HFFc6 (cell line): ENCODE measurements at regions not wholly inside any gene's neighbourhood (a gene's known extent, or its start where the extent isn't known, plus 50 kb on each side); places are given as distances from the start of the nearest gene placed in this dataset.

ENCODE experiments used
- DNase-seq: peaks from one replicate; pipeline ENCODE4 v3.0.0-alpha.2; 2018
- H3K27ac Mint-ChIP-seq: 2 replicates; pipeline ENCODE4 v1.8.0; 2020; ENCODE audit warnings: mild to moderate bottlenecking, mixed read lengths
- H3K27me3 Mint-ChIP-seq: 2 replicates; pipeline ENCODE4 v1.8.0; 2021; ENCODE audit warnings: mild to moderate bottlenecking, moderate library complexity, mixed read lengths; ENCODE audit not compliant: insufficient read depth
- H3K36me3 Mint-ChIP-seq: 2 replicates; pipeline ENCODE4 v1.8.0; 2021; ENCODE audit warnings: low read depth, mixed read lengths
- H3K4me1 Mint-ChIP-seq: 2 replicates; pipeline ENCODE4 v1.8.0; 2020; ENCODE audit warnings: low read depth, mixed read lengths
- H3K4me3 Mint-ChIP-seq: 2 replicates; pipeline ENCODE4 v1.8.0; 2020; ENCODE audit warnings: mild to moderate bottlenecking, moderate library complexity, mixed read lengths
- H3K9me3 Mint-ChIP-seq: 2 replicates; pipeline ENCODE4 v1.8.0; 2020; ENCODE audit warnings: mild to moderate bottlenecking, mixed read lengths
- TF ChIP-seq, protein P1 (sequence below): fragments of 200-600 bp; sonication (generic); IDR thresholded peaks from 2 replicates; pipeline ENCODE4 v1.5.0; 2021; ENCODE audit warnings: antibody characterized with exemption, mild to moderate bottlenecking

DNA sequence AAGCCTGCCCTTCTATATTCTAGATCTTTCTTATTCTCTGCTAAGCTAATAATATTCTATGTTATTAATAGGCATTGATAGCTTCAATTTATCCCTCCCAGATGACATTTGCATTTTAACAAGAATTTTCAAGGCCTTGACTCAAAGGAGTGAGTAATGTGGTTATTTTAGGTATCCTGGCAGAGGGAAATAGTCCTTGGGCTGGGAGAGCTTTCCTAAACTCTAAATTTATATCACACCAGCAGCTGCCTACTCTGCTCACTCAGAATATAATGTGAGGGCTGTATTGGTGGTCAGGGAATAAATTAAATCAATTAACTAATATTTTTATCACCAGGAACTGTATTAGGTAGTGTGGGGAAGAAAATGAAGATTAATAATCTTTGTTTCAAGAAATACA is 74.8 kb upstream of the ADAM23 start:
- H3K36me3 Mint-ChIP-seq, result no peaks in the 10 kb centered on the region
- TF ChIP-seq, protein P1, sequence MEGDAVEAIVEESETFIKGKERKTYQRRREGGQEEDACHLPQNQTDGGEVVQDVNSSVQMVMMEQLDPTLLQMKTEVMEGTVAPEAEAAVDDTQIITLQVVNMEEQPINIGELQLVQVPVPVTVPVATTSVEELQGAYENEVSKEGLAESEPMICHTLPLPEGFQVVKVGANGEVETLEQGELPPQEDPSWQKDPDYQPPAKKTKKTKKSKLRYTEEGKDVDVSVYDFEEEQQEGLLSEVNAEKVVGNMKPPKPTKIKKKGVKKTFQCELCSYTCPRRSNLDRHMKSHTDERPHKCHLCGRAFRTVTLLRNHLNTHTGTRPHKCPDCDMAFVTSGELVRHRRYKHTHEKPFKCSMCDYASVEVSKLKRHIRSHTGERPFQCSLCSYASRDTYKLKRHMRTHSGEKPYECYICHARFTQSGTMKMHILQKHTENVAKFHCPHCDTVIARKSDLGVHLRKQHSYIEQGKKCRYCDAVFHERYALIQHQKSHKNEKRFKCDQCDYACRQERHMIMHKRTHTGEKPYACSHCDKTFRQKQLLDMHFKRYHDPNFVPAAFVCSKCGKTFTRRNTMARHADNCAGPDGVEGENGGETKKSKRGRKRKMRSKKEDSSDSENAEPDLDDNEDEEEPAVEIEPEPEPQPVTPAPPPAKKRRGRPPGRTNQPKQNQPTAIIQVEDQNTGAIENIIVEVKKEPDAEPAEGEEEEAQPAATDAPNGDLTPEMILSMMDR, result no peak
- no peak for DNase-seq

DNA sequence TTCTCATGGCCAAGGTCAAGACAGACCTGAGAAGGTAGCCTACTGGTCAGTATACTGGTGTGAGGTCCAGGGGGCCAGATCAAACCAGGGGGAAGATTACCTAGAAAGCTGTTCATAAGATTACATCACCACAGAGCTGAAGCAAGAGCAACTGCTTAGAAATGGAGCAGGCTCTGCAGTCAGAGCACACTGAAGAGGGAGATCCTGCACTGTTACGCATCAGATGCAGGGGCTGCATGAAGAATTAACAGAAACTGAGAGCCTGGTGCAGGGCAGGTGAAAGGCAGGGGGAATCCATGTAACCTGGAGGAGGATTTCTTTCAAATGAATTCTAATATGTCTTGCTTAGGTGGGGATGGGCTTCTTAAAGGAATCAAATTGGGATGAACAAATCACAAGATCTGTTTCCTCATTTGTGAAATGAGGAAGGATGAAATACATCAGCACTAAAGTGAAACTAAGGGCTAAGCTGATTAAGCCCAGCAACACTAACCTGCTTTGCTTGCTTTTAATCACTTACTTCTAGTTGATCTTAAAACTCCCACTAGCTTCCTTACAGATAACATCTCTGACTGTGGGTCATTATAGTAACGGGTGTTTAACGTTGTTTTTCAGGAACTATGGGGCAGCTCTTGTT is 74.3 kb upstream of the ADAM23 start:
- H3K36me3 Mint-ChIP-seq, result no peaks in the 10 kb centered on the region

More for the DNA sequence above, 74.8 kb upstream of the ADAM23 start:
- no peak overlapping the region for H3K4me3 Mint-ChIP-seq
- no peak overlapping the region for H3K27ac Mint-ChIP-seq
- peaks cover 2% of the 10 kb centered on the region; the same call in 1 of the 2 replicates for H3K27me3 Mint-ChIP-seq
- peaks cover 12% of the 10 kb centered on the region for H3K9me3 Mint-ChIP-seq
- no peaks in the 10 kb centered on the region for H3K4me1 Mint-ChIP-seq

GRCh38 chr2:206375956-206376355 is 67.4 kb upstream of the ADAM23 start:
- Mint-ChIP-seq H3K4me1 (no peaks in the 10 kb centered on the region), H3K9me3 (peaks cover 37% of the 10 kb centered on the region), H3K27ac (no peak overlapping the region)

More for the DNA sequence above, 74.3 kb upstream of the ADAM23 start:
- Mint-ChIP-seq H3K27ac (no peak overlapping the region), H3K27me3 (peaks cover 2% of the 10 kb centered on the region; the same call in 1 of the 2 replicates), H3K9me3 (peaks cover 14% of the 10 kb centered on the region), H3K4me1 (no peaks in the 10 kb centered on the region), H3K4me3 (no peak overlapping the region)
- TF ChIP-seq, protein P1, result no peak
- DNase-seq, result no peak

DNA sequence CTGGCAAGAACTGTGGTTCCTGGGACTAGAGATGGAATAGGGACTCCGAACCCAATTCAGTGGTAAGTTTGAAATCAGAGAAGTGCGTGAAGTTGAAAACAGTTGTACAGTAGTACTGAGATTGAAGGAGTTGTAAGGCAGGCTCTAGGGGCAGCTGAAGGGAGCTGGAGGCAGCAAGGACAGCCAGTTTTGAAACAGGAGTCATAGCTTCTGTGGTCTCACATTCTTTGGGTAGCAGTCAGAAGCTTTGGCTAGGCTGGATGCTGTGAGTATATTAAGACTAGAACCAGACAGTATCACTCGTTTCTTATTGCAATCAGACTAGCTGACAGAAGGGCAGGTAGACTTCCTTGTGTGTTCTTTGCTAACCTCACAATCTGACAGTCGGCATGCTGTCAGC is 64.5 kb upstream of the ADAM23 start:
- Mint-ChIP-seq H3K36me3 (no peaks in the 10 kb centered on the region), H3K27me3 (no peaks in the 10 kb centered on the region), H3K27ac (no peak overlapping the region), H3K9me3 (peaks cover 29% of the 10 kb centered on the region), H3K4me1 (no peaks in the 10 kb centered on the region), H3K4me3 (no peak overlapping the region)
- TF ChIP-seq, protein P1, result no peak
- no peak for DNase-seq

More at GRCh38 chr2:206375956-206376355, 67.4 kb upstream of the ADAM23 start:
- Mint-ChIP-seq H3K36me3 (no peaks in the 10 kb centered on the region), H3K27me3 (no peaks in the 10 kb centered on the region), H3K4me3 (no peak overlapping the region)
- no peak for DNase-seq
- TF ChIP-seq, protein P1, result no peak

DNA sequence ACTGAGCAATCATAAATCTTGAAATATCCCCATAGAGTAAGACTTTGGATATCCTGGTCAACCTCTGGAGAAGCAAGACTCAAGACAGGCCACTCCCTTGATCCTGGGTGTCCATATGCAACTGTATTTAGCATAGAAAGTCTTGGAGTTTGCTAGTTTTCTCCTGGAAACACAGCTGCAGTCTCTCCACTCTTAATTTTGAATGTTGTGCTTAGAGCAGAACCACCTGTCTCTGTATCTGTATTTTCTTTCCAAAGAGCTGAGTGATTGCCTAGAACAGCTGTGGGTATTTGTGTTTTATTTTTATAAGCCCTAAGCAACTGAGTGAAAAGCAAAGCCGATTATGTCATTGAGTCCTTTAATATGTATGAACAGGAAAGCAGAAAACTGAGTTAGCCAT is 64.1 kb upstream of the ADAM23 start:
- Mint-ChIP-seq H3K4me1 (no peaks in the 10 kb centered on the region), H3K4me3 (no peak overlapping the region), H3K36me3 (no peaks in the 10 kb centered on the region), H3K27ac (no peak overlapping the region), H3K9me3 (peaks cover 29% of the 10 kb centered on the region), H3K27me3 (no peaks in the 10 kb centered on the region)
- DNase-seq, result no peak
- TF ChIP-seq, protein P1, result no peak
